Fibroblast of skin of scalp (primary cell): ENCODE measurements at regions not wholly inside any gene's neighbourhood (a gene's known extent, or its start where the extent isn't known, plus 50 kb on each side); places are given as distances from the start of the nearest gene placed in this dataset.

Experiments
- DNase-seq: peaks from one replicate; pipeline ENCODE4 v3.0.0-alpha.2; 2013

GRCh38 chr3:78540485-78540884 lies 1227.3 kb downstream of the ROBO1 start:
- no peak for DNase-seq

- DNase-seq: no peak
Observed at GRCh38 chr3:78545827-78546226, 1222.0 kb downstream of the ROBO1 start.
